ENCODE measurements at regions not wholly inside any gene's neighbourhood (a gene's known extent, or its start where the extent isn't known, plus 50 kb on each side); places are given as distances from the start of the nearest gene placed in this dataset.

- no peak for TF ChIP-seq CTCF (IDR thresholded peaks at IDR 0.05; ENCODE audit: low read depth, low read length)
- TF ChIP-seq EZH2phosphoT487 (IDR thresholded peaks at IDR 0.05; ENCODE audit: low read depth), result no peak
These were observed 601.3 kb downstream of the NR2F1-AS1 start for GRCh38 chr5:92979716-92980115.

Data from OCI-LY3 (cell line).